ENCODE measurements at regions not wholly inside any gene's neighbourhood (a gene's known extent, or its start where the extent isn't known, plus 50 kb on each side); places are given as distances from the start of the nearest gene placed in this dataset.

- no peaks in the 10 kb centered on the region for H3K27me3 Mint-ChIP-seq
- H3K4me1 Mint-ChIP-seq: no peaks in the 10 kb centered on the region
- ATAC-seq (no peak), DNase-seq (no peak)
- no peaks in the 10 kb centered on the region for H3K9me3 Mint-ChIP-seq
- H3K27ac Mint-ChIP-seq: no peak overlapping the region
- H3K4me3 Mint-ChIP-seq: no peak overlapping the region
Measured at GRCh38 chr14:22315336-22315735, 273.7 kb downstream of the DAD1 start.

- ATAC-seq (peak; percentile 23), DNase-seq (peak in 1 of 2 donors; percentile 7)
- H3K27ac Mint-ChIP-seq: no peak overlapping the region
- H3K4me3 Mint-ChIP-seq: no peak overlapping the region
- no peaks in the 10 kb centered on the region for H3K4me1 Mint-ChIP-seq
- H3K27me3 Mint-ChIP-seq: no peaks in the 10 kb centered on the region
- H3K9me3 Mint-ChIP-seq: no peaks in the 10 kb centered on the region
Measured at GRCh38 chr14:22314183-22314820, 274.7 kb downstream of the DAD1 start.

GRCh38 chr14:22313172-22313801 lies 275.7 kb downstream of the DAD1 start:
- H3K27ac Mint-ChIP-seq: no peak overlapping the region
- H3K27me3 Mint-ChIP-seq: no peaks in the 10 kb centered on the region
- no peak for ATAC-seq
- H3K4me1 Mint-ChIP-seq: no peaks in the 10 kb centered on the region
- DNase-seq: no peak
- H3K9me3 Mint-ChIP-seq: no peaks in the 10 kb centered on the region
- H3K4me3 Mint-ChIP-seq: no peak overlapping the region

- Mint-ChIP-seq H3K27me3 (no peaks in the 10 kb centered on the region), H3K27ac (no peak overlapping the region), H3K9me3 (no peaks in the 10 kb centered on the region), H3K4me3 (no peak overlapping the region), H3K4me1 (no peaks in the 10 kb centered on the region)
- ATAC-seq (no peak), DNase-seq (no peak)
Measured at GRCh38 chr14:22311636-22312035, 277.4 kb downstream of the DAD1 start.

- ATAC-seq (no peak), DNase-seq (no peak)
- H3K4me3 Mint-ChIP-seq: no peak overlapping the region
- no peaks in the 10 kb centered on the region for H3K9me3 Mint-ChIP-seq
- H3K27ac Mint-ChIP-seq: peak overlapping the region in 1 of 2 donors; percentile 89
- no peaks in the 10 kb centered on the region for H3K27me3 Mint-ChIP-seq
- no peaks in the 10 kb centered on the region for H3K4me1 Mint-ChIP-seq
Measured at GRCh38 chr14:22305607-22306006, 283.4 kb downstream of the DAD1 start.

- peak overlapping the region in 1 of 2 donors; percentile 53 for H3K4me3 Mint-ChIP-seq
- DNase-seq (no peak), ATAC-seq (no peak)
- no peak overlapping the region for H3K27ac Mint-ChIP-seq
- no peaks in the 10 kb centered on the region for H3K4me1 Mint-ChIP-seq
- H3K9me3 Mint-ChIP-seq: no peaks in the 10 kb centered on the region
- H3K27me3 Mint-ChIP-seq: no peaks in the 10 kb centered on the region
Measured at GRCh38 chr14:22304326-22304725, 284.7 kb downstream of the DAD1 start.

- DNase-seq: no peak
- H3K27me3 Mint-ChIP-seq: no peaks in the 10 kb centered on the region
- peak overlapping the region in 1 of 2 donors; percentile 67 for H3K27ac Mint-ChIP-seq
Measured at GRCh38 chr14:22303589-22304195, 285.3 kb downstream of the DAD1 start.

GRCh38 chr14:22300646-22301045 lies 288.4 kb downstream of the DAD1 start:
- no peak overlapping the region for H3K27ac Mint-ChIP-seq
- H3K4me1 Mint-ChIP-seq: no peaks in the 10 kb centered on the region
- H3K27me3 Mint-ChIP-seq: no peaks in the 10 kb centered on the region
- H3K9me3 Mint-ChIP-seq: no peaks in the 10 kb centered on the region
- DNase-seq (no peak), ATAC-seq (no peak)
- H3K4me3 Mint-ChIP-seq: no peak overlapping the region

More at GRCh38 chr14:22303589-22304195, 285.3 kb downstream of the DAD1 start:
- Mint-ChIP-seq H3K9me3 (no peaks in the 10 kb centered on the region), H3K4me3 (peak overlapping the region; percentile 42), H3K4me1 (no peaks in the 10 kb centered on the region)
- no peak for ATAC-seq

- DNase-seq: no peak
- Mint-ChIP-seq H3K4me3 (no peak overlapping the region), H3K4me1 (no peaks in the 10 kb centered on the region), H3K9me3 (no peaks in the 10 kb centered on the region), H3K27me3 (no peaks in the 10 kb centered on the region), H3K27ac (no peak overlapping the region)
- no peak for ATAC-seq
Measured at GRCh38 chr14:22297376-22297775, 291.6 kb downstream of the DAD1 start.

GRCh38 chr14:22296722-22297121 lies 292.3 kb downstream of the DAD1 start:
- no peaks in the 10 kb centered on the region for H3K27me3 Mint-ChIP-seq
- DNase-seq: no peak
- no peaks in the 10 kb centered on the region for H3K4me1 Mint-ChIP-seq
- no peak overlapping the region for H3K4me3 Mint-ChIP-seq
- no peaks in the 10 kb centered on the region for H3K9me3 Mint-ChIP-seq
- ATAC-seq: no peak
- H3K27ac Mint-ChIP-seq: no peak overlapping the region

- Mint-ChIP-seq H3K4me1 (no peaks in the 10 kb centered on the region), H3K27ac (no peak overlapping the region), H3K9me3 (no peaks in the 10 kb centered on the region), H3K27me3 (no peaks in the 10 kb centered on the region), H3K4me3 (no peak overlapping the region)
- DNase-seq: no peak
- no peak for ATAC-seq
Measured at GRCh38 chr14:22296088-22296487, 292.9 kb downstream of the DAD1 start.

GRCh38 chr14:22291406-22291805 lies 297.6 kb downstream of the DAD1 start:
- Mint-ChIP-seq H3K27ac (no peak overlapping the region), H3K9me3 (no peaks in the 10 kb centered on the region), H3K27me3 (no peaks in the 10 kb centered on the region), H3K4me3 (no peak overlapping the region), H3K4me1 (no peaks in the 10 kb centered on the region)
- no peak for DNase-seq
- no peak for ATAC-seq

- Mint-ChIP-seq H3K27me3 (no peaks in the 10 kb centered on the region), H3K4me3 (no peak overlapping the region), H3K27ac (no peak overlapping the region), H3K9me3 (no peaks in the 10 kb centered on the region), H3K4me1 (no peaks in the 10 kb centered on the region)
- DNase-seq (no peak), ATAC-seq (no peak)
Measured at GRCh38 chr14:22289570-22289969, 299.5 kb downstream of the DAD1 start.

- no peak for DNase-seq
- H3K4me3 Mint-ChIP-seq: no peak overlapping the region
- no peaks in the 10 kb centered on the region for H3K27me3 Mint-ChIP-seq
- H3K9me3 Mint-ChIP-seq: no peaks in the 10 kb centered on the region
- H3K27ac Mint-ChIP-seq: no peak overlapping the region
- no peak for ATAC-seq
- no peaks in the 10 kb centered on the region for H3K4me1 Mint-ChIP-seq
Measured at GRCh38 chr14:22285991-22286390, 303.0 kb downstream of the DAD1 start.

GRCh38 chr14:22282949-22283348 lies 306.1 kb downstream of the DAD1 start:
- Mint-ChIP-seq H3K9me3 (no peaks in the 10 kb centered on the region), H3K4me3 (no peak overlapping the region), H3K27ac (no peak overlapping the region), H3K4me1 (no peaks in the 10 kb centered on the region), H3K27me3 (no peaks in the 10 kb centered on the region)
- DNase-seq: no peak
- ATAC-seq: no peak

GRCh38 chr14:22282417-22282816 lies 306.6 kb downstream of the DAD1 start:
- Mint-ChIP-seq H3K4me1 (no peaks in the 10 kb centered on the region), H3K27me3 (no peaks in the 10 kb centered on the region), H3K9me3 (no peaks in the 10 kb centered on the region), H3K4me3 (no peak overlapping the region), H3K27ac (no peak overlapping the region)
- ATAC-seq (no peak), DNase-seq (no peak)

Measured in stimulated activated naive CD8-positive, alpha-beta T cell treated with anti-CD3 and anti-CD28 coated beads, Interleukin-15, amount 100 ng/mL, for 72 hours (primary cell).